Thyroid gland (tissue), 4 donors: ENCODE measurements at regions not wholly inside any gene's neighbourhood (a gene's known extent, or its start where the extent isn't known, plus 50 kb on each side); places are given as distances from the start of the nearest gene placed in this dataset.
"Not testable (repeated sequence)": the region's sequence is repeated elsewhere in the genome, so short reads cannot be mapped to it uniquely, and the experiment has no call there.

ENCODE experiments used
- DNase-seq, 2 donors: peaks; one replicate each; pipeline ENCODE4 v3.0.0-alpha.2; 2019
- H3K27ac ChIP-seq, 3 donors: fragments of 200-600 bp; sonication (generic); 1 replicate in 2 of 3; 2 replicates in 1 of 3; pipeline ENCODE4 v1.5.1; 2016 to 2019; ENCODE audit warnings: mild to moderate bottlenecking in 1 of 3, moderate library complexity in 1 of 3
- H3K27me3 ChIP-seq: fragments of 200-600 bp; sonication (generic); one replicate; pipeline ENCODE4 v1.5.1; 2019
- H3K36me3 ChIP-seq, 2 donors: fragments of 200-600 bp; sonication (generic); one replicate each; pipeline ENCODE4 v1.5.1; 2016 to 2019
- H3K4me1 ChIP-seq, 2 donors: fragments of 200-600 bp; sonication (generic); one replicate each; pipeline ENCODE4 v1.5.1; 2017 to 2019
- H3K4me3 ChIP-seq, 3 donors: fragments of 200-600 bp; sonication (generic); replicated peaks in 1 of 3; 1 replicate in 2 of 3; 2 replicates in 1 of 3; pipeline ENCODE4 v1.5.1; 2016; ENCODE audit warnings: mild to moderate bottlenecking in 1 of 3
- H3K9me3 ChIP-seq: fragments of 200-600 bp; sonication (generic); one replicate; pipeline ENCODE4 v1.5.1; 2017
- CTCF ChIP-seq, 6 experiments: fragments of 200-600 bp in 3 of 6; fragments of 450-650 bp in 3 of 6; sonication (generic) in 3 of 6; IDR thresholded peaks; one replicate each; pipeline ENCODE4 v1.5.1; 2016 to 2019; ENCODE audit warnings: antibody characterized with exemption in 6 of 6, mild to moderate bottlenecking in 2 of 6, inconsistent platforms in 1 of 6, moderate library complexity in 1 of 6
- POLR2A ChIP-seq, 2 donors: fragments of 450-650 bp; IDR thresholded peaks; one replicate each; pipeline ENCODE4 v1.6.1; 2017; ENCODE audit warnings: antibody characterized with exemption in 2 of 2, mild to moderate bottlenecking in 2 of 2, moderate library complexity in 1 of 2
- WGBS, 2 donors: methylation state at CpG; one replicate each; pipeline ENCODE4 v1.1.5; 2017; 5-methylcytosine and 5-hydroxymethylcytosine counted together
- intact Hi-C: fragments of 100-400 bp; cut with DNase I; formaldehyde crosslinking; loops from one replicate; pipeline ENCODE4 v1.15.1; 2023

DNA sequence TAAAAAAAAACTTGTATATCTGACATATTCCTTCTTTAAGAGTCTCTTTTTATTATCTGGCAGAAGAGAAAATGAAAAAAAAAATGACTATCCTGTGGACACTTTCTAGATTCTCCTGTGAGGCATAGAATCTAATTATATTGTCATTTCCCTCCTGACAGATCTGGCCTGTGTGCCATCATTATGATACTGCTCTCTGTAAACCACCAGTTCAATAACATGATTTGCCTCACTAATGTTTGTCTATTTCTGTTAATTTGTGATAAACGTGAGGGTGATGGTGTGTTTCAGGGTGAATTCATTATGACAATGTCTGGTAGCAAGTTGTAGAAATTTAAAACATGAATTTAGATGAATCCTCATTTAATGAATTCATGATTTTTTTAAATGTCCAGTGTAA, 844.5 kb upstream of the ADGRB3 start:
- intact Hi-C loops: no loop called here
- WGBS, 2 donors: 62 to 70% methylated on average over 1 of the region's 1 CpG
- TF ChIP-seq CTCF (IDR thresholded peaks at IDR 0.05) (no peak), POLR2A (IDR thresholded peaks at IDR 0.05) (no peak)
- no peaks in the 10 kb centered on the region for H3K4me1 ChIP-seq
- no peaks in the 10 kb centered on the region for H3K36me3 ChIP-seq
- no peak overlapping the region for H3K27ac ChIP-seq
- no peaks in the 10 kb centered on the region for H3K27me3 ChIP-seq
- DNase-seq: no peak
- H3K9me3 ChIP-seq: no peaks in the 10 kb centered on the region
- H3K4me3 ChIP-seq: no peak overlapping the region

DNA sequence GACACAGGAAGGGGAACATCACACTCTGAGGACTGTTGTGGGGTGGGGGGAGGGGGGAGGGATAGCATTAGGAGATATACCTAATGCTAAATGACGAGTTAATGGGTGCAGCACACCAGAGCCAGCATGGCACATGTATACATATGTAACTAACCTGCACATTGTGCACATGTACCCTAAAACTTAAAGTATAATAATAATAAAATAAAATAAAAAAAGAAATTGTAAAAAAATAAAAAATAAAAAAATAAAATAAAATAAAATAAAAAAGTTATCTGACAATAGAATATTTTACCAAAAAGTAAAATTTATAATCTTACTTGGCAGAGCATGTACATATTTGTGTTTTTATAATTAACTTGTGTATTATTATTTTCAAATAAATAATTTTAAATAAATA, 848.0 kb upstream of the ADGRB3 start:
- H3K27me3 ChIP-seq, intact Hi-C loops, H3K4me3 ChIP-seq, DNase-seq, H3K4me1 ChIP-seq, H3K27ac ChIP-seq, H3K36me3 ChIP-seq, H3K9me3 ChIP-seq: not testable (repeated sequence)
- WGBS, 2 donors: 48 to 90% methylated on average over 1 of the region's 1 CpG

- Histone ChIP-seq H3K36me3 (no peaks in the 10 kb centered on the region), H3K9me3 (no peaks in the 10 kb centered on the region), H3K27me3 (no peaks in the 10 kb centered on the region), H3K4me3 (no peak overlapping the region), H3K4me1 (no peaks in the 10 kb centered on the region), H3K27ac (no peak overlapping the region)
- TF ChIP-seq CTCF (IDR thresholded peaks at IDR 0.05): no peak
- TF ChIP-seq POLR2A (IDR thresholded peaks at IDR 0.05): no peak
- WGBS, 2 donors: 73 to 77% methylated on average over 3 of the region's 3 CpGs
- intact Hi-C loops: no loop called here
- no peak for DNase-seq
Observed at GRCh38 chr6:67779876-67780275, 855.2 kb upstream of the ADGRB3 start.

GRCh38 chr6:67775333-67775732, 859.7 kb upstream of the ADGRB3 start:
- H3K27ac ChIP-seq: no peak overlapping the region
- no peaks in the 10 kb centered on the region for H3K36me3 ChIP-seq
- 87% methylated on average over 1 of the region's 1 CpG for WGBS, 2 donors
- intact Hi-C loops: no loop called here
- no peak for TF ChIP-seq CTCF (IDR thresholded peaks at IDR 0.05)
- no peak for TF ChIP-seq POLR2A (IDR thresholded peaks at IDR 0.05)
- H3K9me3 ChIP-seq: no peaks in the 10 kb centered on the region
- H3K4me3 ChIP-seq: no peak overlapping the region
- no peak for DNase-seq
- H3K4me1 ChIP-seq: no peaks in the 10 kb centered on the region
- no peaks in the 10 kb centered on the region for H3K27me3 ChIP-seq

- H3K9me3 ChIP-seq: no peaks in the 10 kb centered on the region
- no peak overlapping the region for H3K4me3 ChIP-seq
- DNase-seq: no peak
- intact Hi-C loops: no loop called here
- H3K27me3 ChIP-seq: no peaks in the 10 kb centered on the region
- no peak overlapping the region for H3K27ac ChIP-seq
- H3K36me3 ChIP-seq: no peaks in the 10 kb centered on the region
- no peaks in the 10 kb centered on the region for H3K4me1 ChIP-seq
- TF ChIP-seq CTCF (IDR thresholded peaks at IDR 0.05): no peak
- TF ChIP-seq POLR2A (IDR thresholded peaks at IDR 0.05): no peak
Observed at GRCh38 chr6:67768972-67769371, 866.1 kb upstream of the ADGRB3 start.

DNA sequence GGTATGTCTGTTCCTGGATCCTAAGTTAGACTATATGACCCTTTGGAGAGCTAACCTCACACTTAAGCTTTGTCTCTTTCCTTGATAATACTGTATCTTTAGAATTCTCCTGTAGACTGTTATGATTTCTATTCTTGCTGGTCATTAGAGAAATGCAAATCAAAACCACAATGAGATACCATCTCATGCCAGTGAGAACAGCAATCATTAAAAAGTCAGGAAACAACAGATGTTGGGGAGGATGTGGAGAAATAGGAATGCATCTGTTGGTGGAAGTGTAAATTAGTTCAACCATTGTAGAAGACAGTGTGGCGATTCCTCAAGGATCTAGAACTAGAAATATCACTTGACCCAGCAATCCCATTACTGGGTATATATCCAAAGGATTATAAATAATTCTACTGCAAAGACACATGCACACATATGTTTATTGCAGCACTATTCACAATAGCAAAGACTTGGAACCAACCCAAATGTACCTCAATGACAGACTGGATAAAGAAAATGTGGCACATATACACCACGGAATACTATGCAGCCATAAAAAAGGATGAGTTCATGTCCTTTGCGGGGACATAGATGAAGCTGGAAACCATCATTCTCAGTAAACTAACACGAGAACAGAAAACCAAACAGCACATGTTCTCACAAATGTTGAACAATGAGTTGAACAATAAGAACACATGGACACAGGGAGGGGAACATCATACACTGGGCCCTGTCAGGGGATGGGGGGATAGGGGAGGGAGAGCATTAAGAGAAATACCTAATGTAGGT, 867.8 kb upstream of the ADGRB3 start:
- H3K36me3 ChIP-seq, DNase-seq, H3K9me3 ChIP-seq, H3K27ac ChIP-seq, intact Hi-C loops, H3K4me1 ChIP-seq, H3K4me3 ChIP-seq, H3K27me3 ChIP-seq: not testable (repeated sequence)
- WGBS, 2 donors: 90 to 91% methylated on average over 4 of the region's 4 CpGs
